ENCODE measurements at regions not wholly inside any gene's neighbourhood (a gene's known extent, or its start where the extent isn't known, plus 50 kb on each side); places are given as distances from the start of the nearest gene placed in this dataset.

DNA sequence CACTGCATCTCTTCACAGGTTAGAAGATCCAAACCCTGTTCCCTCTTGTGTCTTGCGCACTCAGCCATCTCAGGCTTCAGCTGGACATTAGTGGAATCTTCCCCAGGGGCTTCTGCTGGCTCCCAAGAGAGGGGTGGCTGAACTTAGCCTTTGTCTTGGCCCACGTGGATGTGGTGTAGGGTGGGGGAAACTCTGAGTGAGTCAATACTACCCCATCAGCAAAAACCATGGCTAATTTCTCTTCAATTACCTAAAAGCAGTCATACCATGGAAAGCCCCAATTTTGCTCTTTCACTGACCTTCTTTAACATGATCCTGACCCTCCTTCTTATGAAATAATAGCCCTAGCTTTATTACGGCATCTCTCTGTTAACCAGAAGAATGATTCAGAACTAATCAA is 72.5 kb upstream of the RAB3GAP2 start:
- TF ChIP-seq CTCF (IDR thresholded peaks at IDR 0.05; ENCODE audit: insufficient read depth, low read length): no peak
- TF ChIP-seq POLR2AphosphoS5 (IDR thresholded peaks at IDR 0.05; ENCODE audit: low read depth): no peak
- no peak for TF ChIP-seq REST (IDR thresholded peaks at IDR 0.05; ENCODE audit: insufficient replicate concordance, low read depth)
